ENCODE measurements at regions not wholly inside any gene's neighbourhood (a gene's known extent, or its start where the extent isn't known, plus 50 kb on each side); places are given as distances from the start of the nearest gene placed in this dataset.

GRCh38 chr18:11274144-11274794, 124.9 kb upstream of the PIEZO2 start:
- no peak for DNase-seq
- Histone ChIP-seq H3K36me3 (replicated peaks in 1 of 2; ENCODE audit: control insufficient read depth in 1 of 2, insufficient read depth in 2 of 2, low read length in 1 of 2) (no peaks in the 10 kb centered on the region), H3K27ac (ENCODE audit: low read depth in 2 of 2, low read length in 1 of 2) (no peak overlapping the region), H4K20me1 (ENCODE audit: insufficient read depth) (no peaks in the 10 kb centered on the region), H3K4me2 (no peak overlapping the region), H3K4me1 (ENCODE audit: control insufficient read depth in 1 of 2, insufficient read depth in 2 of 2, low read depth in 1 of 2, low read length in 1 of 2) (no peaks in the 10 kb centered on the region), H3K9ac (no peak overlapping the region), H2AFZ (ENCODE audit: low read depth) (no peak overlapping the region), H3K79me2 (ENCODE audit: insufficient read depth) (no peaks in the 10 kb centered on the region), H3K9me2 (no peaks in the 10 kb centered on the region), H3K9me3 (no peaks in the 10 kb centered on the region), H3K27me3 (ENCODE audit: insufficient read depth) (peaks cover 5% of the 10 kb centered on the region; the same call in 1 of the 2 replicates), H3F3A (replicated peaks; ENCODE audit: insufficient read depth) (no peaks in the 10 kb centered on the region), H3K4me3 (ENCODE audit: low read depth in 2 of 2, low read length in 1 of 2) (no peak overlapping the region)
- CTCF ChIA-PET, result interaction anchor here (1.1 to 1.5 kb wide), 2 partner anchors 24 to 35 kb away, joined by 4 read pairs; no protein-coding TSS in a partner anchor
- TF ChIP-seq RXRA (IDR thresholded peaks at IDR 0.05; ENCODE audit: borderline replicate concordance, low read depth), result no peak
- TF ChIP-seq USF1 (IDR thresholded peaks at IDR 0.05; ENCODE audit: borderline replicate concordance, low read depth), result no peak
- TF ChIP-seq MXI1 (IDR thresholded peaks at IDR 0.05; ENCODE audit: low read depth, low read length), result no peak
- TF ChIP-seq JUND (IDR thresholded peaks at IDR 0.05), result no peak
- POLR2A ChIA-PET, result no interaction called here
- 44% methylated on average over 6 of the region's 6 CpGs for WGBS (ENCODE audit: low lambda C conversion rate)

GRCh38 chr18:11272516-11272915, 123.1 kb upstream of the PIEZO2 start:
- no peaks in the 10 kb centered on the region for H4K20me1 ChIP-seq (ENCODE audit: insufficient read depth)
- no peak for DNase-seq
- no peak overlapping the region for H3K4me2 ChIP-seq
- no peak overlapping the region for H3K27ac ChIP-seq (ENCODE audit: low read depth in 2 of 2, low read length in 1 of 2)
- no peaks in the 10 kb centered on the region for H3K36me3 ChIP-seq (replicated peaks in 1 of 2; ENCODE audit: control insufficient read depth in 1 of 2, insufficient read depth in 2 of 2, low read length in 1 of 2)
- 15% methylated on average over 7 of the region's 7 CpGs for WGBS (ENCODE audit: low lambda C conversion rate)
- no peak overlapping the region for H3K9ac ChIP-seq
- H3K27me3 ChIP-seq (ENCODE audit: insufficient read depth), result peaks cover 6% of the 10 kb centered on the region; the same call in 1 of the 2 replicates
- H3K4me3 ChIP-seq (ENCODE audit: low read depth in 2 of 2, low read length in 1 of 2), result no peak overlapping the region
- ChIA-PET CTCF (no interaction called here), POLR2A (no interaction called here)
- H3F3A ChIP-seq (replicated peaks; ENCODE audit: insufficient read depth), result no peaks in the 10 kb centered on the region
- no peak overlapping the region for H2AFZ ChIP-seq (ENCODE audit: low read depth)
- H3K4me1 ChIP-seq (ENCODE audit: control insufficient read depth in 1 of 2, insufficient read depth in 2 of 2, low read depth in 1 of 2, low read length in 1 of 2), result no peaks in the 10 kb centered on the region
- TF ChIP-seq NRF1 (IDR thresholded peaks at IDR 0.05; ENCODE audit: low read depth, low read length) (no peak), FOXJ3 (CRISPR knock-in tag; IDR thresholded peaks at IDR 0.05) (no peak), EZH2phosphoT487 (IDR thresholded peaks at IDR 0.05; ENCODE audit: borderline replicate concordance, low read depth) (no peak), USF2 (IDR thresholded peaks at IDR 0.05; ENCODE audit: borderline replicate concordance, low read depth, low read length) (no peak), REST (IDR thresholded peaks at IDR 0.05; ENCODE audit: low read depth, low read length) (no peak), CHD2 (IDR thresholded peaks at IDR 0.05; ENCODE audit: low read length, partially characterized antibody) (no peak), ZBTB33 (IDR thresholded peaks at IDR 0.05; ENCODE audit: borderline replicate concordance, low read depth) (no peak), SIN3A (IDR thresholded peaks at IDR 0.05; ENCODE audit: borderline replicate concordance, low read depth, low read length) (no peak), EP300 (IDR thresholded peaks at IDR 0.05; ENCODE audit: borderline replicate concordance in 1 of 2, low read depth in 1 of 2, low read length in 1 of 2) (no peak)
- no peaks in the 10 kb centered on the region for H3K9me3 ChIP-seq
- no peaks in the 10 kb centered on the region for H3K79me2 ChIP-seq (ENCODE audit: insufficient read depth)
- H3K9me2 ChIP-seq, result no peaks in the 10 kb centered on the region
